AG09309 (cell line): ENCODE measurements at regions not wholly inside any gene's neighbourhood (a gene's known extent, or its start where the extent isn't known, plus 50 kb on each side); places are given as distances from the start of the nearest gene placed in this dataset.
"Not testable (repeated sequence)": the region's sequence is repeated elsewhere in the genome, so short reads cannot be mapped to it uniquely, and the experiment has no call there.

Experiments used
- DNase-seq: peaks from one replicate; pipeline ENCODE4 v3.0.0-alpha.2; 2010; ENCODE audit warnings: low read depth
- H3K4me3 ChIP-seq: 2 replicates; pipeline ENCODE4 v1.5.1; 2011; ENCODE audit warnings: mild to moderate bottlenecking, low read depth, low read length, moderate library complexity; ENCODE audit not compliant: control insufficient read depth
- CTCF ChIP-seq: IDR thresholded peaks from 2 replicates; pipeline ENCODE4 v1.5.1; 2011; ENCODE audit warnings: mild to moderate bottlenecking, low read depth, low read length, inconsistent platforms; ENCODE audit not compliant: insufficient read depth, control insufficient read depth; ENCODE audit errors: missing control alignments

DNA sequence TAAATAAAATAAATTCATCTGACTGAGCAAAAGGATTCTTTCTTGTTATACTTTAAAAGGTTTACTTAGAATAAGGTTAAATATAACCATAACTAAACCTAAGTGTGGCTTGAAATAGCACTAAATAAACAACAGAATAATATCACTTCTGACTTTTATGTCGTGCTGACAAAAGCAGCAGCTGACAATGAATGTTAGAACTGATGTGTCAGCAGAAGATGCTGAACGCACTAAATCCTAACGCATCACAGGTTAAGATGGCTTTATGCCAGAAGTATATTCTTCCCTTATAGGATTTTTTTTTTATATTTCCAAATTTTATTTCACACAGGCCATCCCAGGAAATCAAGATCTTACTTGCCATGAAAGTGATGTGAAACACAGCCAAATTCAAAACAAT, 558.3 kb upstream of the NBEA start:
- no peak for DNase-seq
- TF ChIP-seq CTCF: no peak
- no peak overlapping the region for H3K4me3 ChIP-seq

DNA sequence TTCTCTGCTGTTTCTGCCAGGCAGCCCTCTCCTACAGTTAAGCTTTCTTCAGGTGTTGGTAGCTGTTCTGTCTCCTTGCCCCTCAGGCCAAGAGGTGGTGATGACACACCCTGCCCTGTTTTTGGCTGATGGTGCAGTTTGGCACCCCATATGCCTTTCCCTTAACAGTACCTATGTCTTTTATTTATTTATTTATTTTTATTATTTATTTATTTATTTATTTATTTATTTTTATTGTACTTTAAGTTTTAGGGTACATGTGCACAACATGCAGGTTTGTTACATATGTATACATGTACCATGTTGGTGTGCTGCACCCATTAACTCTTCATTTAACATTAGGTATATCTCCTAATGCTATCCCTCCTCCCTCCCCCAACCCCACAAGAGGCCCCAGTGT, 555.8 kb upstream of the NBEA start:
- not testable (repeated sequence) for DNase-seq, H3K4me3 ChIP-seq

DNA sequence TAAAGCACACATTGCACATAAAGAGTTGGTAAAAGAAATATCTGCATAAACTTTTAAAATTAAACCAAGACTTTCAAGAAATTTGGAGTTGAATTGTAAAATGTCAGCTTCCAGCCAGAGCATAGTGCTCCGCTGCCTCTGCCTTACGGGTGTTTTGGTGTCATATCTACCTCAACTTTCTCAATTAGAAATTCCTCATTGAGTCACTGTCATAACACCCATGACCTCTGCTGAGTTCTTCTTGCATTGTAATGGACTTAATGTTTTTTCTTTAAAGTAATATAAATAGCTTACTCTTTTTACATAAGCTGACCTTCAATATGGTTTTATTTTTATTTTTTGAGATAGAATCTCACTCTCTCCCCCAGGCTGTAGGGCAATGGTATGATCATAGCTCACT, 551.0 kb upstream of the NBEA start:
- DNase-seq: peak; percentile 11
- TF ChIP-seq CTCF: no peak
- H3K4me3 ChIP-seq: no peak overlapping the region

GRCh38 chr13:34401696-34402095, 540.4 kb upstream of the NBEA start:
- no peak overlapping the region for H3K4me3 ChIP-seq
- DNase-seq: no peak
- no peak for TF ChIP-seq CTCF

- no peak for DNase-seq
- no peak overlapping the region for H3K4me3 ChIP-seq
- TF ChIP-seq CTCF: no peak
These were observed 536.5 kb upstream of the NBEA start for GRCh38 chr13:34405410-34406181.

- no peak overlapping the region for H3K4me3 ChIP-seq
- TF ChIP-seq CTCF: no peak
- DNase-seq: no peak
These were observed 533.4 kb upstream of the NBEA start for GRCh38 chr13:34408640-34409039.

GRCh38 chr13:34409496-34410182, 532.4 kb upstream of the NBEA start:
- no peak for DNase-seq
- TF ChIP-seq CTCF: no peak

More at GRCh38 chr13:34409496-34410182, 532.4 kb upstream of the NBEA start:
- H3K4me3 ChIP-seq: no peak overlapping the region
